ENCODE measurements at regions not wholly inside any gene's neighbourhood (a gene's known extent, or its start where the extent isn't known, plus 50 kb on each side); places are given as distances from the start of the nearest gene placed in this dataset.

DNA sequence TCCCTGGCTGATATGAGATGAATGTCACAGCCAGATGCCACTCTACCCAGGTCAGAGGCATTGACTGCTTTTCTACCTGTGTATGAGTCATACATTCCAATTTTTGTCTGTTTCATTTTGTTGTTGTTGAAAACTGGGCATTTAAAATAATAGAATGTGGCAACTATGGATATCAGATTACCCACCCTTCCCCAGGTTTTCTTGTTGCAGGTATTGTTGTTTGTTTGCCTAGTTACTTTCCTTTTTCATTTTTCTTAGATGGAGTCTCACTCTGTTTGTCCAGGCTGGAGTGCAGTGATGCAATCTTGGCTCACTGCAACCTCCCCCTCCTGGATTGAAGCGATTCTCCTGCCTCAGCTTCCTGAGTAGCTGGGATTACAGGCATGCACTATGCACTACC is 70.2 kb downstream of the LRRC30 start:
- FAIRE-seq, result no peak

DNA sequence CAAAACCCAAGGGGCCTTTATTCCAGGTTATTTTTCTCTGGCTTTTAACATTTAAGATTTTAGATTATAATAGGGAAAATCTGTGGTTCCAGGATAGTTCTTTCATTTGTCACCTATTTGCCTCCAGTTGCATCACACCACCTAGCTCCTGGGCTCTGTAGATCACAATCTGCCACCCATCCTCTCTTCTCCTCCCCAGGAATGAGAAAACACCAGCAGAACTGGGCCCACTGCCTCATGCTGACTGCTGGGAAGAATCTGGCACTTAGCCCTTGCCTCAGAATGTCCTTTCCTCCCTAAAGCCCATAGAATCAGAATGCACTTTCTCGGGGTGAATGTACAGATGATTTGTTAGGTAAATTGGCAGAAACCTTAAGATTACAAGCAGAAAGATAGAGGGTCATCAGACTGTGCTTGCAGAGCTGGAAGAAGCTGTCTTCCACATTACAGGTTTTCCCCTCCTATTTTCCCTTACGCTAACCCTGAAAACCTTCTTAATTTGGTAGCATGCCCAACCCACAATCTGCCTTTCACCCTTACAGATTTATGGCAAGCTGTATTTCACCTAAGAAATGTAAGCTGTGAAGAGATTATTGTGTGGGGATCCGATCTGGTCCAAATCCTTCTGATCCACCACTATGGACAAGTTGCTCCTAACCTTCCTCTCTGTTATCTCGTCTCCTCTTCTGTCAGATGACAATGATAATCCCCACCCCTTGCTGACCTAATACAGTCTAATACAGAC is 72.6 kb downstream of the LRRC30 start:
- Histone ChIP-seq H3K27me3 (ENCODE audit: control insufficient read depth, insufficient read depth, low read length) (no peaks in the 10 kb centered on the region), H3K36me3 (ENCODE audit: control insufficient read depth in 2 of 3, insufficient read depth in 3 of 3, low read length in 3 of 3) (no peaks in the 10 kb centered on the region), H3K27ac (ENCODE audit: low read depth in 2 of 2, low read length in 2 of 2) (no peak overlapping the region), H3K4me1 (ENCODE audit: control insufficient read depth in 2 of 3, insufficient read depth in 2 of 3, low read depth in 1 of 3, low read length in 3 of 3) (no peaks in the 10 kb centered on the region), H3K9me3 (ENCODE audit: control insufficient read depth in 2 of 3, insufficient read depth in 1 of 3, low read length in 3 of 3) (peaks cover 0 to 18% (median 4%) of the 10 kb centered on the region in 3 donors), H3K9ac (ENCODE audit: low read length in 3 of 3) (no peak overlapping the region), H3K4me3 (ENCODE audit: low read length in 3 of 3) (no peak overlapping the region)
- TF ChIP-seq, protein P1, sequence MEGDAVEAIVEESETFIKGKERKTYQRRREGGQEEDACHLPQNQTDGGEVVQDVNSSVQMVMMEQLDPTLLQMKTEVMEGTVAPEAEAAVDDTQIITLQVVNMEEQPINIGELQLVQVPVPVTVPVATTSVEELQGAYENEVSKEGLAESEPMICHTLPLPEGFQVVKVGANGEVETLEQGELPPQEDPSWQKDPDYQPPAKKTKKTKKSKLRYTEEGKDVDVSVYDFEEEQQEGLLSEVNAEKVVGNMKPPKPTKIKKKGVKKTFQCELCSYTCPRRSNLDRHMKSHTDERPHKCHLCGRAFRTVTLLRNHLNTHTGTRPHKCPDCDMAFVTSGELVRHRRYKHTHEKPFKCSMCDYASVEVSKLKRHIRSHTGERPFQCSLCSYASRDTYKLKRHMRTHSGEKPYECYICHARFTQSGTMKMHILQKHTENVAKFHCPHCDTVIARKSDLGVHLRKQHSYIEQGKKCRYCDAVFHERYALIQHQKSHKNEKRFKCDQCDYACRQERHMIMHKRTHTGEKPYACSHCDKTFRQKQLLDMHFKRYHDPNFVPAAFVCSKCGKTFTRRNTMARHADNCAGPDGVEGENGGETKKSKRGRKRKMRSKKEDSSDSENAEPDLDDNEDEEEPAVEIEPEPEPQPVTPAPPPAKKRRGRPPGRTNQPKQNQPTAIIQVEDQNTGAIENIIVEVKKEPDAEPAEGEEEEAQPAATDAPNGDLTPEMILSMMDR (IDR thresholded peaks at IDR 0.05; ENCODE audit: borderline replicate concordance, extremely low read depth, insufficient read depth), result no peak
- intact Hi-C loops (cut with DNase I), result no loop called here
- no peak for DNase-seq
- no peak for FAIRE-seq

More for the DNA sequence above, 70.2 kb downstream of the LRRC30 start:
- Histone ChIP-seq H3K27me3 (ENCODE audit: control insufficient read depth, insufficient read depth, low read length) (no peaks in the 10 kb centered on the region), H3K4me3 (ENCODE audit: low read length in 3 of 3) (no peak overlapping the region), H3K9ac (ENCODE audit: low read length in 3 of 3) (no peak overlapping the region), H3K4me1 (ENCODE audit: control insufficient read depth in 2 of 3, insufficient read depth in 2 of 3, low read depth in 1 of 3, low read length in 3 of 3) (no peaks in the 10 kb centered on the region), H3K27ac (ENCODE audit: low read depth in 2 of 2, low read length in 2 of 2) (no peak overlapping the region), H3K36me3 (ENCODE audit: control insufficient read depth in 2 of 3, insufficient read depth in 3 of 3, low read length in 3 of 3) (no peaks in the 10 kb centered on the region), H3K9me3 (ENCODE audit: control insufficient read depth in 2 of 3, insufficient read depth in 1 of 3, low read length in 3 of 3) (peaks cover 0 to 22% (median 6%) of the 10 kb centered on the region in 3 donors)
- intact Hi-C loops (cut with DNase I), result no loop called here
- TF ChIP-seq, protein P1 (IDR thresholded peaks at IDR 0.05; ENCODE audit: borderline replicate concordance, extremely low read depth, insufficient read depth), result no peak
- no peak for DNase-seq

DNA sequence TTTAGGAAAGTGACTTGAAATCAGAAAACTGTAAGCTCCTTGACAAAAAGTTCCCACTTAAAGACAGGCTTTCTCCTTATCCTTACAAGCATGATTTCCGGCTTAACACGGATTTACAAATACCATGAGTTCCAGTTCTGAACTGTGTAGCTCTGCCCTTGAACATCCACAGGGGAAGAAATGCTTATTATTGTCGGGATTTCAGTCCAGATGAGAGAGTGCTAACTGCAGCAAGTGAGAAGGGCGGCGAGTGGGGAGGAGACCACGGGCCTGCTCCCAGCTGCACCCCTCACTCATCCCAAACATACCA is 73.1 kb downstream of the LRRC30 start:
- Histone ChIP-seq H3K9me3 (ENCODE audit: control insufficient read depth in 2 of 3, insufficient read depth in 1 of 3, low read length in 3 of 3) (peaks cover 0 to 13% (median 4%) of the 10 kb centered on the region in 3 donors), H3K4me1 (ENCODE audit: control insufficient read depth in 2 of 3, insufficient read depth in 2 of 3, low read depth in 1 of 3, low read length in 3 of 3) (no peaks in the 10 kb centered on the region), H3K9ac (ENCODE audit: low read length in 3 of 3) (no peak overlapping the region), H3K36me3 (ENCODE audit: control insufficient read depth in 2 of 3, insufficient read depth in 3 of 3, low read length in 3 of 3) (no peaks in the 10 kb centered on the region), H3K4me3 (ENCODE audit: low read length in 3 of 3) (no peak overlapping the region), H3K27me3 (ENCODE audit: control insufficient read depth, insufficient read depth, low read length) (no peaks in the 10 kb centered on the region), H3K27ac (ENCODE audit: low read depth in 2 of 2, low read length in 2 of 2) (no peak overlapping the region)
- FAIRE-seq (no peak), DNase-seq (no peak)
- intact Hi-C loops (cut with DNase I), result no loop called here
- TF ChIP-seq, protein P1 (IDR thresholded peaks at IDR 0.05; ENCODE audit: borderline replicate concordance, extremely low read depth, insufficient read depth), result no peak

DNA sequence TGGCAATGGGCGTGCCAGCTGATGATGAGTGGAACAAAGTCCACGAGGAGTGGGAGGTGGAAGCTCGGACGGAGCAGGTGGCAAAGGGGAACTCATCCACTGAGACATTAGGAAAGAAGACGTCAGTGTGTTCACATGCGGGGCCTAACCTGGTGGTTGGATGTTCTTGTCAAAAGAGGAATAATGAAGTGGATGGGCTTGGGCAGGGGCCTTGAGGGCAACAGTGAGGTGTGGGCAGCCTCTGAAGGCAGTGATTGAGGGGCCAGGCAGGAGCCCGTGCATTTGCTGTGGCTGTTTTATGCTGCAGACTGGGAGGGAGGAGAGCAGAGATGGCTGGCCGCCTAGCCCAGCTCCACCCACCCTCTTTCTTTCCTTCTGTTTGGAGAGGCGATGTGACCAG is 74.5 kb downstream of the LRRC30 start:
- Histone ChIP-seq H3K36me3 (ENCODE audit: control insufficient read depth in 2 of 3, insufficient read depth in 3 of 3, low read length in 3 of 3) (no peaks in the 10 kb centered on the region), H3K4me3 (ENCODE audit: low read length in 3 of 3) (no peak overlapping the region), H3K27me3 (ENCODE audit: control insufficient read depth, insufficient read depth, low read length) (no peaks in the 10 kb centered on the region), H3K27ac (ENCODE audit: low read depth in 2 of 2, low read length in 2 of 2) (no peak overlapping the region), H3K9me3 (ENCODE audit: control insufficient read depth in 2 of 3, insufficient read depth in 1 of 3, low read length in 3 of 3) (peaks cover 0 to 5% (median 2%) of the 10 kb centered on the region in 3 donors), H3K4me1 (ENCODE audit: control insufficient read depth in 2 of 3, insufficient read depth in 2 of 3, low read depth in 1 of 3, low read length in 3 of 3) (no peaks in the 10 kb centered on the region), H3K9ac (ENCODE audit: low read length in 3 of 3) (no peak overlapping the region)
- TF ChIP-seq, protein P1 (IDR thresholded peaks at IDR 0.05; ENCODE audit: borderline replicate concordance, extremely low read depth, insufficient read depth), result no peak
- FAIRE-seq (no peak), DNase-seq (no peak)
- intact Hi-C loops (cut with DNase I), result no loop called here
